Endothelial cell of hepatic sinusoid (primary cell): ENCODE measurements at regions not wholly inside any gene's neighbourhood (a gene's known extent, or its start where the extent isn't known, plus 50 kb on each side); places are given as distances from the start of the nearest gene placed in this dataset.

Experiments
- in situ Hi-C: cut with HindIII; loops from 2 replicates; pipeline ENCODE4 v1.10.0; 2017; ENCODE audit warnings: low sequenced_read_pairs

GRCh38 chr9:84123648-84124406 is 143.2 kb downstream of the RMI1 start:
- in situ Hi-C loops = no loop called here

DNA sequence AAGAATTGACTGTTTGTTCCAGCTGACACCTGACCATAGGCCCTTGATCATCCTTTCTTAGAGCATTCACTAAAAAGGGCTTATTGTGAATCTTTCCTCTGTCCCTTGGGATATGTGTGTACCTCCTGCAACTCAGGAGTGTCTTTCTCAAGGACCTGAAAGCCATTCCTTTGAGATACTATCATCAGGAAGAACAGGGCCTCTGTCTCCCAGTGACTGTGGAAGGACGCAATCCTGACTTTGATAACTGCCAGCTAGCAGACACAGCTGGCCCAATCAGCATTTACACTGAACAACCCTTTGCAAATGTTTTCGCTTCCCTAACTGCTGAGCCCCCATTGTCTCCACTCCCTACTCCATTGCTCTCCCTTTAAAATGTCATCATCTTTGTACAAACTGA is 144.4 kb downstream of the RMI1 start:
- in situ Hi-C loops = no loop called here

GRCh38 chr9:84129529-84129928 is 148.9 kb downstream of the RMI1 start:
- in situ Hi-C loops = no loop called here

DNA sequence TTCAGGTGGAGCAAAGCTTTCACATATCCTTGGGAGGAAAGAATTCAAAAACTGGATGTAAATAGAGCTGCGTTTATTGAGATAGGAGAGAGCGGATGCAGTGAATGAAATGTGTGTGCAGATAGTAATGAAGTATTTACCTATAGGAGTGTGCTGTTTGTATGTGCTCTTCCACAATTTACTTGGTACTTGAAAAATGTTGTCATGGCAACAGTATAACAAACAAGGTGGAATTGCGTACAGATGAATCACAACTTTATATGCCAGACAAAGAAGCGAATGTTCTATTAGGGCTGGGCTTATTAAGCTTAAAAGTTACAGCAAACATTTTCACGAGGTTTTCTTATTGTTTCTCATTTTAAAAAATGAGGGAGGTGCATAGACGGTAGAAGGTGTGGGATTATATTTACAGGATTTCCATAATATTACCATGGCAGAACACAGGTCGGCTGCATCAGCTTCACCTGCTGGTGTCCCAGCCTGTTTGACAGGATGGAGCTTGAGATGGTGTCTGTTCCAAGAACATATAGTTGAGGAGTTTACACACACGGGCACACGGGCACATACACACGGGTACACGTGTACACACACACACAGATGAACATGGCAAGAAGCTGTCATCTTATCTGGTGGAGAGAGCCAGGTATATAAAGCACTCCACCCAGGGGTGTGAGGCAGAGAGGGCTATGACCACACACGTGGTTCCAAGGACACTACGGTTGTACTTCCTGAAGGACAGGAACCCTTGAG is 155.7 kb downstream of the RMI1 start:
- in situ Hi-C loops = no loop called here

- in situ Hi-C loops = no loop called here
These were observed 157.4 kb downstream of the RMI1 start for GRCh38 chr9:84137968-84138367.

GRCh38 chr9:84138541-84138940 is 157.9 kb downstream of the RMI1 start:
- in situ Hi-C loops = no loop called here

- in situ Hi-C loops = no loop called here
These were observed 158.9 kb downstream of the RMI1 start for GRCh38 chr9:84139296-84140070.

GRCh38 chr9:84140535-84141101 is 160.0 kb downstream of the RMI1 start:
- in situ Hi-C loops = no loop called here

- in situ Hi-C loops = no loop called here
These were observed 161.3 kb downstream of the RMI1 start for GRCh38 chr9:84141741-84142370.

- in situ Hi-C loops = no loop called here
These were observed 164.4 kb downstream of the RMI1 start for GRCh38 chr9:84145031-84145430.

GRCh38 chr9:84145780-84146179 is 165.2 kb downstream of the RMI1 start:
- in situ Hi-C loops = no loop called here

DNA sequence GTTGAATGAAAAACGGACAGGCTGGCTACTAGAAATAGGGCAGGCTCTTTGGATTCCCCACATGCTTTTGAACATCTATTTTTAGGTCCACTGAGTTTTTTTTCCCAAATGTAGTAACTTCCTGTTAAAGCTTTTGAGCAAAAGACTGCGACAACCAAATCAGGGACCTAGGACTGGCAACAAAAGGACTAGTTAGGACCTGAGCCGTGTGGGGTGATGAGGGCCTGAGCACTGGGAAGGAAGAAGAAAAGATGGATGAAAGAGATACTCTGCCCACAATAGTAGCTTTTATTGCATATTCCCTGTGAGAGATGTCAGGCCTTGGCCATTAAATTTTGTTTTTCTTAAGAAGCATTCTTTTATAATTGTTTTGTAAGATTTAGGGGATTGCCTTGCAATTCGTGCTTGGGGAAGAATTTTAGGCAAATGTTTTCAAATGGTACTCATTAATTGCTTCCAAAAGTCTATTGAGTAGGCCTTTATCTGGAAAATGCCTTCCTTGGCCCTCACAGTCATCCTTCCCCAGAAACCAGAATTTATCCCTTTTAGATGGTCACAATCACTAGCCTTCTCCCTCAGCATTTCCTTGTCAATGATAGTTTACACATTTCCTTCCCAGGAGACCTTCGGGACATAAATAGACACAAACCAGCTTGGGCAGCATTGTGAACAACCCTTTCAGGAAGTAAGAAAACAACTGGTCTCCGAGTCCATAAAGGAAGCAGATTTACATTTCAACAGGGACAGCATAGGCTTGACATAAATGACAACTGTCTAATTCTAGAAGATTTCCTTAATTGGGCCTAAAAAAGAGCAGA is 166.5 kb downstream of the RMI1 start:
- in situ Hi-C loops = no loop called here

DNA sequence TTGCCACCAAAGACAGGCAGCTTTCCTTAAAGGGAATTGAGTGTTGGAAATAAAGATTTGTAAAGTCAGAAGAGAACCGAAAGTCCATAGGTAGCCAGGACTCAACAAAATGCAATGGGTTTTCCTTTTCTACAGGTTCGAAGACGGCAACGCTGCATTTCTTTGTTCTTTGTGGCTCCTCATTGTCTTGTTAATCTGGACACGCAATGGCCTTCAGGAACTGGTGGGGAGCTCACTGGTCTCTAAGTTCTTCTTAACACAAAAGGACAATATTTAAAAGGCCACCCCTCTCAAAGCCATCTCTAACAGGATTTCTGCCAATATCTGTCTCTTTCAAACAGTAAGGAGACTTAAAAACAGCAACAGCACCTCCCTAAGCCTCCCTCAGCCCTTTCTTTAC is 170.6 kb downstream of the RMI1 start:
- in situ Hi-C loops = loop anchor here (25.0 kb wide), 1 partner anchor 214 kb away; no protein-coding TSS in a partner anchor

DNA sequence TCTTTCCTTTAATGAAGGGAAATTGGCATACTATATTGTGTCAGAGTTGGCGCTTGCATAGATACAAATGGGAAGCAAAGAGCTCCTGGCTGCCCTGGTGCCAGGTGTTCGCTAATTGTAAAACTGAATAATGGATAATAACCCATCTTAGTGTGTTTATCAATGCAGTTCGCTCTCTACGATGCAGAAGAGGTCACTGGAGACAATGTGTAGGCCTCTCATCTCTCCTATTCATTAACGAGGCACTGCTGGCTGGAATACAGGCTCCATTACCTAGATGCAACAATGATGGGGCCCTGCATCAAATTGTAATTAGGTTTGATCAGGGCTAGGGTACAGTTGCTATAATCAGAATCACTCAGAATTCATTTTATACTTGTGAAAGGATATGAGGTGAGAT is 171.0 kb downstream of the RMI1 start:
- in situ Hi-C loops = loop anchor here (25.0 kb wide), 1 partner anchor 214 kb away; no protein-coding TSS in a partner anchor

DNA sequence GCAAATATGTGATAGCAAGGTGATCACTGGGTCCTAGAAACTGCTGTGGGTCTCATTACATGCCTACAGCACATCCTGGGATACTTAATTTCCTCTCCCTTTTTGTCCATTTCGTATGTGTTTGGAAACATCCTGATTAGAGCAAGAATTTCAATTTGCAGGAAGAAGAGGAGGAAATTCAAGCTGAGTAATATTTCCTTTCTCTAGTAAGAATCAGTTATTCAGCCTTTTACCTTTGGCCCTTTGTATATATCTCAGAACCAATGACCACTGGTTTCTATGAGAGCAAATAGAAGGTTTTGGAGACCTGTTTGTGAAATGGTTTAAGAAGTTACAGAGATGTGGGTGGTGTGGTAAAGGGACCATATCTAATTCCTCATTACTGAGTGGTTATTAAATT is 171.6 kb downstream of the RMI1 start:
- in situ Hi-C loops = loop anchor here (25.0 kb wide), 1 partner anchor 215 kb away; no protein-coding TSS in a partner anchor

DNA sequence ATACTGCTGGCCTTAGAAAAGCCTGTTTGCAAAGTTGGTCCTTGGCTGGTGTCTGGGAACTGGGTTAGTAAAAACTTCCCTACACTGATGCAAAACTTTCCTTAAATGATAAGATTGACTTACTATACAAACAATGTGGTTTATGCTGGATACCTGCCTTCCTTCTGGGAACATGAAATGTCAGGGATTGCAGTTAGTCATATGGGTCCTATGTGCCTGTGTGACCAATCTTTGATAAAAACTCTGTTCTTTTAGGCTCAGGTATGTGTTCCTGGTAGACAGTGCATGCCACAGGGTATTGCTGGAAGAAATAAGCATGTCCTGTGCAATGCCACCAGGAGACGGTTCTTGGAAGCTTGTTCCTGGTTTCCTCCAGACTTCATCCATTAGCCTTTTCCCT is 173.3 kb downstream of the RMI1 start:
- in situ Hi-C loops = loop anchor here (25.0 kb wide), 1 partner anchor 217 kb away; no protein-coding TSS in a partner anchor

GRCh38 chr9:84154320-84154719 is 173.7 kb downstream of the RMI1 start:
- in situ Hi-C loops = loop anchor here (25.0 kb wide), 1 partner anchor 217 kb away; no protein-coding TSS in a partner anchor

DNA sequence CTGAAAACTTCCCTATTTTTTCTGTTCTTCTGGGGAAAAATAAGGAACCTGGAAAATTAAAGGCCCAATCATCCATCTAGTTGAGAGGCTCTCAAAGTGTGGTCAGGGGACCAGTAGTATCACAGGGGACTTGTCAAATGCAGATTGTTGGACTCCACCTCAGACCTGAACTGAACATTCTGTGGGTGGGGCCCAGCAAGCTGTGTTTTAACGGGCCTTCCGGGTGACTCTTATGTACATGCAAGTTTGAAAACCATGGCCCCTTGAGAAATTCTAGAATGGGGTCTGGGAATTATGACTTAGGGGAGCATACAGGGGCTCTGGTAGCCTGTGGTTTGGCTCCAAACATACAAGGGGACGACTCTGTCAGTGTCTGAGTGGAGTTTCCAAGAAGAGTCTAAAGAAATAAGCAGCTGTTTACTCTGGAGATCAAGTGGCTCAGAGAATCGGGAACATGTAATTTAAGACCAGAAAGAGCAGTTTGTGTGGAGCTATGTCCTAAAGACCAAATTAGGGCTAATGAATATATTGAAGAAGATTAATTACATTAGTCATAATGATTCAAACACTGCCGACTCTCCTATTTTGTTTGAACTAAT is 177.4 kb downstream of the SLC28A3 start:
- in situ Hi-C loops = loop anchor here (25.0 kb wide), 1 partner anchor 226 kb away; no protein-coding TSS in a partner anchor

GRCh38 chr9:84166891-84167290 is 173.7 kb downstream of the SLC28A3 start:
- in situ Hi-C loops = loop anchor here (25.0 kb wide), 1 partner anchor 230 kb away; no protein-coding TSS in a partner anchor
